HS-5 (cell line): ENCODE measurements at regions not wholly inside any gene's neighbourhood (a gene's known extent, or its start where the extent isn't known, plus 50 kb on each side); places are given as distances from the start of the nearest gene placed in this dataset.
"Not testable (repeated sequence)": the region's sequence is repeated elsewhere in the genome, so short reads cannot be mapped to it uniquely, and the experiment has no call there.

Experiments used
- DNase-seq: peaks from one replicate; pipeline ENCODE4 v3.0.0-alpha.2; 2012; ENCODE audit warnings: low read depth

- DNase-seq: no peak
These were observed 50.8 kb upstream of the CTNNA1 start for GRCh38 chr5:138702166-138703077.

DNA sequence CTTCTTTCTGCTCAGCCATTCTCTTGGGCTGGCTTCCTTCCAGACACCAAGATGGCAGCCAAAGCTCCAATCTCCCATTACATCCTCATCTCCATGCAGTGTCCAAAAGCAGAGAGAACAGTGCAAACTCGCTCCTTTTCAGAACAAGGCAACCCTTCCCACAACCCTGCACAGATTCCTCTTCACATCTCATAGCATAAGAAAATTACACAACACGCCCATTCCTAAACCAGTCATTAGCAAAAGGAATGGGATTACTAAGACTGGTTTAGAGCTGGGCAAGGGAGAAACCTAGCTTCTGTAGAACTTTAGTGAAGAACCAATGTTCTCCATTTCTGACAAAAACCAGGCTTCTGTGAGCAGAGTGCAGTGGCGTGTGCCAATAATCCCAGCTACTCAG, 51.5 kb upstream of the CTNNA1 start:
- DNase-seq: no peak

GRCh38 chr5:138700581-138701362, 52.5 kb upstream of the CTNNA1 start:
- no peak for DNase-seq

- no peak for DNase-seq
These were observed 53.7 kb upstream of the CTNNA1 start for GRCh38 chr5:138699482-138699881.

DNA sequence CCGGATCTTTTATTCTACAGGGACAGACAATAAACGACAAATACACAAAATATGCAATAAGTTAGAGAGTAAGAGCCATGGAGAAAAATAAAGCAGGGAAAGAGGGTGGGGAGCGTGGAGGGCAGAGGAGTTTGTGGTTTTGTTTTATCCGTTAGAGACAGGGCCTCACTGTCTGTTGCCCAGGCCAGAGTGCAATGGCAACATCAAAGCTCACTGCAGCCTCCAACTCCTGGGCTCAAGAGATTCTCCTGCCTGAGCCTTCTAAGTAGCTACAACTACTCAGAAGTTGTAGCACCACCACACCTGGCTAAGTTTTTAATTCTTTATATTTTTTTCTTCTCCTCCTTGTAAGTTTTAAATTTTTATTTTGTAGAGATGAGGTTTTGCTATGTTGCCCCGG, 54.5 kb upstream of the CTNNA1 start:
- DNase-seq: no peak

- no peak for DNase-seq
These were observed 55.4 kb upstream of the CTNNA1 start for GRCh38 chr5:138697720-138698360.

GRCh38 chr5:138696501-138696900, 56.7 kb upstream of the CTNNA1 start:
- DNase-seq: peak; percentile 78

GRCh38 chr5:138695781-138696180, 57.4 kb upstream of the CTNNA1 start:
- DNase-seq: no peak

GRCh38 chr5:138694146-138694545, 59.1 kb upstream of the CTNNA1 start:
- DNase-seq: no peak

DNA sequence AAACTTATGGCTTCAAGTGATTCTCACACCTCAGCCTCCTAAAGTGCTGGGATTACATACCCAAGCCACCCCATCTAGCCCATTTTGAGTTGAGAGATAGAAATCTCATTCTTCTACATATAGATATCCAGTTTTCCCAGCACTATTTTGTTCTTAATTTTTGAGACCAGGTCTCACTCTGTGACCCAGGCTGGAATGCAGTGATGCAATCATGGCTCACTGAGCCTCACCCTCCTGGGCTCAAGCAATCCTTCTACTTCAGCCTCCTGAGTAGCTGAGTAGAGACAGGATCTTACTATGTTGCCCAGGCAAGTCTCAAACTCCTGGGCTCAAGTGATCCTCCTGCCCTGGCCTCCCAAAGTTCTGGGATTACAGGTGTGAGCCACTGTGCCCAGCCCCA, 60.9 kb upstream of the CTNNA1 start:
- no peak for DNase-seq

DNA sequence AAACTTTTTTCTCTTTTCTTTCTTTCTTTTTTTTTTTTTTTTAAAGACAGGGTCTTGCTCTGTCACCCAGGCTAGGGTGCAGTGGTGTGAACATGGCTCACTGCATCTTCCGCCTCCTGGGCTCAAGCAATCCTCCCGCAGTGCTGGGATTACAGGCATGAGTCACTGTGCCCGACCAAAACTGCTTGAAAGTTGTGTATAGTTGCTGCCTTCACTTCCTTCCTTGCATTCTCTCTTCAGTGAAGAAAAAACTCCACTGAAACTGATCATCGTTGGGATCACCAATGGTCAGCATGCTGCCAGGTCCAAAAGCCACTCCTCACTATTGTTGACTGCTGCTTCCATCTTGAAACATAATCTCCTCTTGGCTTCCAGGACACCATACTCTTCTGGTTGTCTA, 66.6 kb upstream of the CTNNA1 start:
- DNase-seq: no peak

GRCh38 chr5:138685193-138685745, 68.0 kb upstream of the CTNNA1 start:
- no peak for DNase-seq

GRCh38 chr5:138682462-138682861, 70.8 kb upstream of the CTNNA1 start:
- DNase-seq: not testable (repeated sequence)

DNA sequence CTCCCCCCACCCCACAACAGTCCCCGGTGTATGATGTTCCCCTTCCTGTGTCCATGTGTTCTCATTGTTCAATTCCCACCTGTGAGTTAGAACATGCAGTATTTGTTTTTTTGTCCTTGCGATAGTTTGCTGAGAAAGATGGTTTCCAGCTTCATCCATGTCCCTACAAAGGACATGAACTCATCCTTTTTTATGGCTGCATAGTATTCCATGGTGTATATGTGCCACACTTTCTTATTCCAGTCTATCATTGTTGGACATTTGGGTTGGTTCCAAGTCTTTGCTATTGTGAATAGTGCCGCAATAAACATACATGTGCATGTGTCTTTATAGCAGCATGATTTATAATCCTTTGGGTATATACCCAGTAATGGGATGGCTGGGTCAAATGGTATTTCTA, 74.4 kb upstream of the CTNNA1 start:
- DNase-seq: not testable (repeated sequence)

- DNase-seq: no peak
These were observed 75.4 kb upstream of the CTNNA1 start for GRCh38 chr5:138677782-138678181.

DNA sequence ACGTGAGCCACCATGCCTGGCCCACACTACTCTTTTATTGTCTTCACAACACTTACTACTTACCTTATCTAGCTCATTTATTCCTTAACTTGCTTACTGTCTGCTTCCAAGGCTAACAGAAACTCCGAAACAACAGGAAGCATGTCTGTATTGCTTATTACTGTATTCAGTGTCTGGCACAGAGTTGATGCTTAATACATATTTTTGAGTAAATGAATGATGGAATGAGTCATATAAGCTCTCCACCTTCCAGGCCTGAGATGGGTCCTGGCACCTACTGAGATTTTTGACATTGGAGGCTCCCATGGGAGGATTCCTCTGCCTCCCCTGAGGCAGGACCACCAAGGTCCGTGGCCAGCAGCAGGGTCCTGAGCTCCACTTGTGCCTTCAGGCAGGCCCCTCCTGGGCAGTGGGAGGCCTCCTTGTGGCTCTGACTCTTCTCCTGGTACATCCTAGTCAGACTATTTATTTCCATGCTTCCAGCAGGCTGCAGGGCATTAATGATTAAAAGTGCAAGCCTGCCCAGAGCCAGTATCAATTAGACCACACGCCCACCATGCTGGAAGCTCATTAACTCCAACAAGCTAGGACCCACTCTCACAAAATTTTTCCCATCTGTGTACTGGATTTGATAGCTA, 76.5 kb upstream of the CTNNA1 start:
- no peak for DNase-seq

DNA sequence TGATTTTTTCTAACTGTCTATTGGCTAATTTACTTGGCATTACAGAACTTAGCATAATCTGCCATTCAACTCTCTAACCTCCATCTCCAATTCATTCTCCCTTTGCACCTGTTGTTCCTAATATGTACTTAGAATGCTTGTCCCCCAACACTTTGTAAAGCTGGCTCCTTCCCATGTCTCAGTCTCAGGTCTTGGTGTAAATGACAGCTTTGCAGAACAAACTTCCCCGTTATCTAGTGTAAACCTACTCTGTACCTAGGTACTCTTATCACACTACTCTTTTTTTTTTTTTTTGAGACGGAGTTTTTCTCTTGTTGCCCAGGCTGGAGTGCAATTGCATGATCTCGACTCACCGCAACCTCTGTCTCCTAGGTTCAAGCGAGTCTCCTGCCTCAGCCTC, 77.2 kb upstream of the CTNNA1 start:
- no peak for DNase-seq

DNA sequence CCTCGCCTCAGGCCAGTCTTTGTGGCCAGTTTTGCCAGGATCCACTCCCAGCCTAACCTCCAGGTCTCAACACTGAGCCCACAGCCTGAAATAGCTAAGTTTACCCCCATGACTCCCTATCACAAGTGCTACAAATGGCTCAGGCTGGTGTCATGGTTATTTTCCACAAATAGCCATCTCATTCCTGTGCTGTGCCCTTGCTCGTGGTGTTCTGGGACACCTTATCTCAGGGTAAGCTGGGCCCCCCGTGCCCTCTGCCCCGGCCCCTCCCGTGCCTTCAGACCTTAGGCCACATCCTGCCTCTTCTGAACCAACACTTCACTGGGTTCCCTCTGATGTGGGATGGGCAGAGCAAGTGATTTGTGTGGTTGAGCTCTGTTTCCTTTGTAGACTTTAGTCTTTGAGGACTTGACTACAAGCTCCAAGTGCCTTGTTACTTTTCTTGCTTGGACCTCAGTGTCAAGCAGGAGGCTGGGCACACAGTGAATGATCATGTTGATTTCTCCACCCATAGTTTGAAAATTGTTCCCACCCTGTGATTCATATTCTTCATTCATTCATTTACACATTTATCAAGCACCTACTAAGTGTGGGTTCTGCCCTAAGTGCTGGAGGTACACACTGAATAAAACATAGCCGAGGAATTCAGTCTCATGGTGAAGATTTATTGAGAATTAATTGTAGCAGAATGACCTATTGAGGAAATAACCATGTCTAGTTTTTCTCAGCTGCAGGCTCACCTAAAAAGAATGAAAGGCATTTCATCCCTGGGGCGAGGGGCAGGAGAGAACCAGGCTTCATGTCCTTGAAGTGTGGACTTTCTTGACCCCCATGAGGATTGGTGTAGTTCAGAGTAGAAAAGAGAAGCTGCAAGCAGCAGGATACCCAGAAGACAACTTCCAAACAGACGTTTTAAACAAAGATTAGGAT, 84.5 kb upstream of the CTNNA1 start:
- no peak for DNase-seq

GRCh38 chr5:138667782-138668331, 85.4 kb upstream of the CTNNA1 start:
- DNase-seq: not testable (repeated sequence)

DNA sequence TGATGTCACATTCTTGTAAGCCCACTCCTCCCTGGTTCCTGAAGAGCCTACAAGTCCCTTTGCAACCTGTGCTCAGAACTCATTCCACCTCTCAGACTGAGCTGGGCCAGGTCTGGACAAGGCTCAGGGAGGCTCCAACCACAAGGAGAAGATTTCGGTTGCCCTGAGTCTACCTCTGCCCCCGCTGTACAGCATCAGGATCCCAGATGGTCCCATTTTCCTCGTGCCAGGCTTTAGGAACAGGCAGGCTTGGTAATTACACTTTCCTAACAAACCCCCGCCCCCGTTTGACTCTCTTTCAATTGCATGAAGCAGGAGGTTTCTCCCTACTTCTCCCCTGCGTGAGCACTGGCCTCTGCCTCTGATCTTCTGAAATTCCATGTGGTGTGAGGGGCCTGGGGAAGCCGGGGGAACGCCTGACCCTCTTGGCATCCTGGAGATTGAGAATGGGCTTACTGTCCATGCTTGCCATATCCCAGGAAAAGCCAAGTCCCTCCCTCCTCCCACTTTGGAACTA, 86.9 kb upstream of the CTNNA1 start:
- no peak for DNase-seq
